GM18507 (cell line): ENCODE measurements at regions not wholly inside any gene's neighbourhood (a gene's known extent, or its start where the extent isn't known, plus 50 kb on each side); places are given as distances from the start of the nearest gene placed in this dataset.
"Not testable (repeated sequence)": the region's sequence is repeated elsewhere in the genome, so short reads cannot be mapped to it uniquely, and the experiment has no call there.

Experiments used
- DNase-seq: peaks from one replicate; pipeline ENCODE4 v3.0.0; 2011; ENCODE audit warnings: low read depth; ENCODE audit not compliant: insufficient read length; ENCODE audit errors: extremely low spot score
- FAIRE-seq: peaks from 2 replicates; lab custom pipeline; 2011; peaks lifted over from hg19 to GRCh38; lab: Jason Lieb, UNC

DNA sequence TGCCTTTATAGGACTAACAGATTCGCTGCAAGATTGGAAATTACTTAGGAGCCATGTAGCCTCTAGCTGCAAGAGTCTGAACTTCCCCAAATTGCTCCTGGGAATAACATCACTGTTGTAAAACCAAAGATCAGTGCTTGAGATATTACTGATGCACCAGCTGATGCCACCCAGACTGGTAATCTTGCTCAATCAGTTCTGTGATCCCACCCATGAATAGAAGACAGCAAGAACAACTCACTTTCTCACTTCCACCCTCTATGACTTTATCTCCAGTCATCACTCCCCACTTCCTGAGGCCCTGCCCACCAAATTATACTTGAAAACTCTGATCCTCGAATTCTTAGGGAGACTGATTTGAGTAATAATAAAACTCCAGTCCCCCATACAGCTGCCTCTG, 1011.1 kb downstream of the PLA2G4A start:
- no peak for FAIRE-seq
- no peak for DNase-seq

DNA sequence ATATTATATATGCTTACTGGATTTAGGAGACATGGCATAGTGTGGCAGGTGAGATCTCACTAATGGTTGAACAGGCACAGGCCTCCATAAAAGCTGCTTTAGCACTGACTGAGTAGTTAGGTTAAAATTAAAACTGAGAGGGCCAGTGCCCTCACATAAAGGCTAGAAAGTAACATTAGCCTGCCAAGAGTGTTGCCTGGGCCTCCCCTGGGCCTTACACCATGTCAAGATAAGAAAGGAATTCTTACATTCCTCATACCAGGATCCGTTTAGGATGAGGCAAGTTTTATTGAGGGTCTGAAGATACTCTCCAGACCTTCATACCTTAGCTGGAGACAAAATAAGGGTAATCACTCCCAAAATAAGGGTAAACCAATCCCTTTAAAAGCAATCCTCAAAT, 1011.8 kb downstream of the PLA2G4A start:
- FAIRE-seq, result no peak
- DNase-seq, result no peak

DNA sequence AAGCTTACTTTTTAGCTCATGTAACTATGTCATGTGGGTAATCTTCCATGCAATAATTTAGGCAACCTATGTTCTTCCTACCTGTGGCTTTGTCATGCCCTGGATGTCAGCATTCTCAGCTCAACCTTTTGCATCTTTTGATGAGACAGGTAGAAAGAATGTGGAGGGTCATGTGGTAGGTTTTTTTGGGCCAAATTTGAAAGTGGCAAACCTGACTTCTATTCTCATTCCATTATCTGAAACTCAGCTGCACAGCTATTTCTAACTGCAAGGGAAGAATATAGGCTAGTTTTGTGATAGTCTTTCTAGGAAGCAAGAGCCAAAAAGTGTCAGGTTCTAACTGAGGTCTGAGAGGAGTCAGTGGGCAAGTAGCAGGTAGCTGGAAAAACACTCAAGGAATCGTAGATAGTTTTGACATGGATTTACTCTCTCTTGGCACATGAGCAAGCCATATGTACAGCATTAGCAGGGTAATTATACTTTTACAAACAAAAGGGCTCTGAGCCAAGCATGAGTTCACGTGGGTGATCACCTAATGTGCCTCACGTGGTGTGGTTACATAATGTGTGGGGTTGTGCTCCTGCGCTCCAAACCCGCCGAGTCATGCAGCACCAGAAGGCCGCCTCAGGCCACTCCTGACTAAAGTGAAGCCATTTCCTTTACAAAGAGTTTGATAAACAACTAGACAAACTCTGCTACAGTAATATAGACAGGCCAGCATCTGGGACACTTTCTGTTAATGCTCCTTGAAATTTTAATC, 1013.8 kb downstream of the PLA2G4A start:
- DNase-seq (no peak), FAIRE-seq (no peak)

DNA sequence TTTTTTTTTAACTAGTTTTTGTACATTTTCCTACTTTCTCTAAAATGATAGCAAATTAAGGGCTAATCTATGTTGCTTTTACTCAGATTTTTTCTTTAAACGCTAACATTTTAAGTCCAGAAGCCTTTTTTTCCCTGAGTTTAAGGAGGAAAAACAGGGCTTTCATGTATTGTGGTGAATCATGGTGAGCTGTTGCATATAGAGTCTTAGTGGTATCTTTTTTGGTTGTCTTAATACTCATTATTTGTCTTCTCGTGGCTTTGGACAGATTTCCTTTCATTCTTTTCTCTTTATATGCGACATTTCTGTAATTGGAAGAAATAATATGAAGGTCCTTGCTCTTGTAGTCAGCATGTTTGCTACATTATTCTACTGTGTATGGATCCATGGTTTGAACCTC, 1015.6 kb downstream of the PLA2G4A start:
- no peak for FAIRE-seq

DNA sequence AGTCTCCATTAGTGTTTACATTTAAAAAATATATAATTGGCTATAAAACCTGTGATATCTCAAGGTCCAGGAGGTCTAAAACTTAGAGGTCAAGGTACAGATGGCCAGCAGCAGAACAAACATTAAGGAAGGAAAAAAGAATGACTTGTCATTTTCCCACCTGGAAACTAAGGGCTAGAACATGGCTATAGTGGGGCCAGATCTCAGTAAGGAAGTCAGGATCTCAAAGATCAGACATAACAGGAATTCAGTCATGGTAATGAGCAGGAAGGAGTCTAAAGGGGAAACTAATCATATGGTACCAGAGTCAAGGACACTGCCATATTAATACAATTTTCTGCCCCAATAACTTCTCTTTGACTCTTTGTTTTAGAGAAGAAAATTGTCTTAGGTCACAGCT, 1018.8 kb downstream of the PLA2G4A start:
- FAIRE-seq (no peak), DNase-seq (no peak)

More for the DNA sequence above, 1015.6 kb downstream of the PLA2G4A start:
- no peak for DNase-seq

DNA sequence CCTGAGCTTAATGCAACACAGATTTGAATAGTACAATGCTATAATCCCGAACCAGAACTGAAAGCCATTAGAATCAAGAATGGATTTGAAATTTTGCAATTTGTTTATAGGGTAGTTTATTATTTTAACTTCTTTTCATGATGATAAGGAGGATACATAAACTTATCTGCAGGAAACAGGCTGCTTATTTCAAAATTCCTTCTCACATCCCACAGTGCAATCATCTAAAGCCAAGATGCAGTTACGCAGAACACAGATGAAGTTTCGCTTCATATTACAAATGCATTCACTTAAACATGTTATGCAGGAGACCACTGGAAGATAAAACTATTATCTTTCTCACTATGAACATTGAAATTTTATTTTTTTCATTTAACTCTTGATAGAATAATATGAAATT, 1019.6 kb downstream of the PLA2G4A start:
- FAIRE-seq, result no peak
- no peak for DNase-seq

DNA sequence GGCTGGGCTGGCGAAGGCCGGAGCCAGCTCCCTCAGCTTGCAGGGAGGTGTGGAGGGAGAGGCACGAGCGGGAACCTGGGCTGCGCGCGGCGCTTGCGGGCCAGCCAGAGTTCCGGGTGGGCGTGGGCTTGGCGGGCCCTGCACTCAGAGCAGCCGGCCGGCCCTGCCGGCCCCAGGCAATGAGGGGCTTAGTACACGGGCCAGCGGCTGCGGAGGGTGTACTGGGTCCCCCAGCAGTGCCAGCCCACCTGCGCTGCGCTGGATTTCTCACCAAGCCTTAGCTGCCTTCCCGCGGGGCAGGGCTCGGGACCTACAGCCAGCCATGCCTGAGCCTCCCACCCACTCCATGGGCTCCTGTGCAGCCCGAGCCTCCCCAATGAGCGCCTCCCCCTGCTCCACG, 1021.4 kb downstream of the PLA2G4A start:
- DNase-seq, FAIRE-seq: not testable (repeated sequence)

DNA sequence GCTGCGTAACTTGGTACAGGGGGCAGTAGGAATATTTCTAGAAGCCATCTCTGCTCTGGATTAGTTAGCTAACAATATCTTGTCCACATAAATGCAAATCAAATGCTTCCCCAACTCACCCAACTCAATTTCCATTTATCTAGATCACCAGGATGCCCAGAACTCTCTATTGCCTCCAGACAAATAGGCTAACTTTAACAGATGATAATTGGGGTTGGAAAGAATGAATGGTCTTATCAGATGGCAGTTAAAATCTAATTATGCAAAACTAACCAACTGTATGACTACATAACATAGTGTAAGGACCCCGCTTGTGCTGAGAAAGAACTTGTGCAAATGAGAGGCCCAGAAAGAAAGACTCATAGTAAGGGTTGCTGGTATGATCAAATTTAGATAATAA, 1024.8 kb downstream of the PLA2G4A start:
- FAIRE-seq (no peak), DNase-seq (no peak)

DNA sequence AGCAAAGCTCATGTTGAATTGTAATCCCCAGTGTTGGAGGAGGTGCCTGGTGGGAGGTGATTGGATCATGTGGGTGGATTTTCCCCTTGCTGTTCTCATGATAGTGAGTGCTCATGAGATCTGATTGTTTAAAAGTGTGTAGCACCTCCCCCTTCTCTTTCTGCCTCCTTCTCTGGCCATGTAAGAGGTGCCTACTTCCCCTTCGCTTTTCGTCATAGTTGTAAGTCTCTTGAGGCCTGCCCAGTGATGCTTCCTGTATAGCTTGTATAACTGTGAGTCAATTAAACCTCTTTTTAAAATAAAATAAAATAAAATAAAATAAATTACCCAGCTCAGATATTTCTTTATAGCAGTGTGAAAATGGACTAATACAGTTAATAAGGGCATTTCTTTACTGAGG, 1025.7 kb downstream of the PLA2G4A start:
- FAIRE-seq (no peak), DNase-seq (no peak)

DNA sequence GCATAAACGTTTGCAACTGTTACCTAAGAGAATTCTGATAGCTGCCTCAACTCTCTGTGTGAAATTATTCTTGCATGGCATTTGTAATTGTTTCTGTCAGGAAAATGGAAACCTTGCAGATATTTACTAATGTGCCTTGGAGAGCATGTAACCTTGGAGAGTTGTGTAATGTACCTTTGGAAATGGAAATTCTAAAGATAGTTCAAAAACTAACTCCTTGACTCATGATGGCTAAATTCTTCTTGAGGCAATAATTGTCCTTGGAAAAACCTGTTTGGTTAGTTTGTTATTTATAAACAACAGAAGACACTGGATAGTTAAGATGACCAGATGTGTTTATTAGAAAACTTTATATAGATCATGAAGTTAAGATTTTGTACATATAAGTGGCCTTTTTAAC, 1033.8 kb downstream of the PLA2G4A start:
- no peak for DNase-seq
- FAIRE-seq, result no peak

DNA sequence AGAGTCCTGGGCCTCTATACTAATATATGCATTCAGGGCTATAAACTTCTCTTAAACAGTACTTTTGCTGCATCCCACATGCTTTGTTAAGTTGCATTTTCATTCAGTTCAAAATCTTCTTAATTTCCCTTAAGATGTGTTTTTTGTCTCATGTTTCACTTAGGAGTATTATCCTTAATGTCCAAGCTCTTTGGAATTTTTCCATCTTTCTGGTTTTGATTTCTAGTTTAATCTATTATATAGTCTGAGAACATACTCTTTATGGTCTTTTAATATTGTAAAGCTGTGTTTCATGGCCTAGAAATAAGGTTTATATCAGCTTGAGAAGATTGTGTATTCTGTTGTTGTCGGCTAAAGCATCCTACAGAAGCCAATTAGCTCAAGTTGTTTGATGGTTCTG, 1041.8 kb downstream of the PLA2G4A start:
- FAIRE-seq (no peak), DNase-seq (no peak)

DNA sequence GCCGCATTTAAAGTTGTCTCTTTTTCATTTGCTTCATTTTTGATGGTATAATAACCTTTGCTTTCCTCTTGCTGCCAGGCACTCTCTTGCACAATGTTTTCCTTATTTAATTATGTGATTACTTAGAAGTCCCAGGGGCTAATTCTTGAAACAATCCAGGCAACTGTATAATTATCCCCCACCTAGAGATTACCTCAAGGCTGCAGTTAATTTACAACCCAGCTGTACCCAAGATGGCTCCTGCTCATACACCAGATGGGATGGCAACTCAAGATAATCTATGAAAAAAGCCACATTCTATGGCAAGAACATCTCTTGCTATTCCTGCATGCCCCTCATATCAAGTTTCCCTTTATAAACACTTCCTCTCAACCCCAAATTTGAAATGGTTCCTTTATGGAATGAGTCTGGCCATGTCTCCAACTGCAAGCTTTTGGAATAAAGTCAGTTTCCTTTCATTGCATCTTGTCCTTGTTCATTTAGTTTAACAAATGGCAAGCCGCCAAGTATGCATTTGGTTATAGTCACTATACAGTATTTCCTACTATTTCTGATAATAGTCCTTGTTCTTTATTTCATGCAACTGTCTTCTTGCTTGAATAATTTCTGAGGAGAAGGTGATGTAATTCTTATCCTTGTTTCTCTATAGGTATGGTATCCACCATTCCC, 1042.6 kb downstream of the PLA2G4A start:
- DNase-seq, result no peak
- no peak for FAIRE-seq

DNA sequence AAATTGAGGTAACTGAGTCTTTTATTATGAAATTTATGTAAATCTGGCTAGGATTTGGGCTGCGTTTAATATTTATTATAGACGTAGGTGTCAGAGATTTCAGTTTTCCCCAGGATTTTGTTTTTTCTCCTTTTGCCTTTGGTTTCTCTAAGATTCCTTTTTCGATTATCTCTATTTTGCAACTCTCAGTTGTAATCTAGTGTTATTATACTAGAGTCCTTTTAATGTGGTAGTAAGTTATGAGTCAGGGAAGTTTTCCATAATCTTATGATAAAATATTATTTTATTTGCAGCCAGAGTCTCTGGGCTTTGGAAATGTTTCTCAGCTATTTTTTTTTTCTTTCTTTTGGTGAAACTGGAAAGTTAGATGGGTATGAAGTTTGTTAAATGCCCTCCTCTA, 1043.8 kb downstream of the PLA2G4A start:
- DNase-seq, result no peak
- FAIRE-seq, result no peak

DNA sequence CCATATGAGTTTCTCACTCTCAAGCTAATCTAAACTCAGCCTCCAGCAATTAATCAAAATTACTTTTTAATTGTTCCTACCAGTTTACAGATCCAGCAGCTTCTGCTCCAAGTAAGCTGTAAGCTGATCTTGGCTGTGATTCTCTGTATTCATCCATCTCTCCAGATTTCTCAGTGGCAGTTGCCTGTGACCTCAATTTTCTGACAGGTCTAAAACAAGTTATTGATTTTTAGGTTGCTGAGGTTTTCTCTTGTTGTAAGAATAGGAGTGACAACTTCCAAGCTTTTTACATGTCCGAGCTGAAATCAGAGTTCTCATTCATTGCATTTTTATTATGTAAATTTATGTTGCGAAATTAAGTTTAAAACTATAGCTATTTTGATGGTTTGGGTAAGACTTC, 1044.4 kb downstream of the PLA2G4A start:
- FAIRE-seq (no peak), DNase-seq (no peak)

DNA sequence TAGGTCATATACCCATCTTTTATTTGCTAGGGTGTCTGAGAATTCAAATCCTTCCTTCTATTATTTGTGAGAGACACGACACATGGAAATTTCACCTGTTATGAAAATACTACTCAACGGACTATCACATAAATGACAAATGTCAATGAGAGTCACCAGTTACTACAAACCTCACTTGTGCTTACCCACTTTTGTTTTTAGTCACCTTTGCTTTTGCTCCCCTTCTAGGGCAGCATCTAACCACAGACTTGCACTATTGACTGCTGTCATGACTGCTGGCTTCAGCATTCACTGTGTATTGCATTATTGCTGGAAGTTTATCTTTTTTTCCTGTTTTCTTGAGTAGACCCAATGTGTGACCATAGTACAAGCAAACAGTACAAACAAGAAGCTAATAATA, 1048.0 kb downstream of the PLA2G4A start:
- FAIRE-seq, result no peak
- DNase-seq, result no peak

DNA sequence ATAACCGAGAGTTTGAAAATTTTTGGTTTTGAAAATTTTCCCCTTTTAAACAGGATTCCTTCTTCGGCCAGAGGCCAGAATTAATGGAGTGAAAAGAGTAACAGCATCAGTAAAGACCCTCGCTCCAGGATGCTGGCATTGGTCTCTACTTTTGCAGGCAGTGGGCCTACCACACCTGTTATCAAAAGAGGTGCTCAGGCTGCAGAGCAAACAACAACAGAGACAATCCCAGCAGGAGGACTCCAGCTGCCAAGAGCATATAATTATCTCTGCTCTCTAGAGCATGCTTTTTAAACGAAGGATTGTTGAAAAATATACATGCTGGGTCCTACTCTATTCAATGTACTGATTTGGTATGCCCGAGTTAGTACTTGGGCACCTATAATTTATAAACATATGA, 1048.5 kb downstream of the PLA2G4A start:
- no peak for FAIRE-seq

DNA sequence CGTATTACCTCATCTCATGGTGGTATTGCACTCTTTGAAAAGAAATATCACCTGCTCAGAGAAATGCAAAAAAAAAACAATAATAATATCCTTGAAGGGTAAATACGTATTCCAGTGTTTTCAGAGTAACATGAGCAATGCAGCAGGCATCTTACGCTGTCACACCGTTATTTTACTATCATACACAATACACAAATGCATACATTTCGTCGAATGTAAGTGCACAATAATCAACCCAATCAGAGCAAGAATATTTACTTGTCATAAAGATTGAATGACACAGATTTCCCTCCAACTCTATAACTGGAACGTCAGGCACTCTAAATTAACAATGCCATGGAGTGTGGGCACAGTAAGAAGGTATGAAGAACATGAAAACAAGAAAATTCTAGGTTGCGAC, 1050.1 kb downstream of the PLA2G4A start:
- no peak for DNase-seq
- no peak for FAIRE-seq

More for the DNA sequence above, 1048.5 kb downstream of the PLA2G4A start:
- DNase-seq, result no peak

DNA sequence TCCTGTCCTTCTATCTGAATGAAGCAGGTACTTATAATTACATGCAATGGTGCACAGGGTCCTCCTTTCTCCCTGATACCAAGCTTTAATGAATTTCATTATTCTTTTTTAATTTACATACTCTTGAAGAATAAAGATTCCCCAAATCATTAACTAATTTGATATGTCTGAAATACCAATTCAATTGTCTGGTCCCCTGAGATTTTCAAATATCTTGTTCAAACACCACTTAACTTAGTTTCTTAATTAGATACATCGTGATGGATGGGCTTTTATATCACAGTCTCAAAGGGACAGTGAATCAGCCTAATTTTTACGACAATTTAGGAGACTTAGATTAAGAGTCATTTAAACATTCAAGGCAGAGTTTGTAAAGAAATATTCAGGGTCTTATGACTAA, 1054.6 kb downstream of the PLA2G4A start:
- FAIRE-seq, result no peak
- DNase-seq, result no peak

DNA sequence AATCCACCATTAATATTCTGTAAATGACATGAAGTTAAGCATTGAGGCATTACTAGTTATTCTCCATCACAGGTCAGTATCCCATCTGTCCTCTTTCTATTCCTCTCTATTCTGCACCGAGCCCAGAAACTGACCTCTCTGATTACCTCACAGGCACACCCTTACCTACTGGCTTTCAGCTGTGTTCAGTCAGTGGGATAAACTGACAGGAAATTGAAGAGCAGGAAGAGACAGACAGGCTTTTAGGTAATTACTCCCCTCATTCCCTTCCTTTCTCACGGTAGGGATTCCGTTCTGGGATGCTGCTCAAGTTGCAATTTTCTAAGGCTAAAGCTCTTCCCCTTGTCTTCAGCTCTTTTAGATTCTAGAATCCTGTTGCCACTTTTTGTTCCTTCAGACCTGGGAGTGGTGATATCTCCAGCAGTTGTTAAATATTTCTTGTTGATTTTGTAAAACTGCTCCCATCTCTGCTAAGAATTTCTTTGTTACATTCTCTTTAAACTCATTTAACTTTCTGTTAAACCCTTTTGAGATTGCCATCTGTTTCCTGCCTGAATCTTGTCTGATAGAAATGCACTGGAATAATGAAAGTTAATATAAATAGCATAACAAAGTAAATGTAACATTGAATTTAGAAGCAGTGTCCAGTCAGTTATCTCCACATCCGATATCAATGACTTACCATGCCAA, 1063.4 kb downstream of the PLA2G4A start:
- FAIRE-seq, result no peak

DNA sequence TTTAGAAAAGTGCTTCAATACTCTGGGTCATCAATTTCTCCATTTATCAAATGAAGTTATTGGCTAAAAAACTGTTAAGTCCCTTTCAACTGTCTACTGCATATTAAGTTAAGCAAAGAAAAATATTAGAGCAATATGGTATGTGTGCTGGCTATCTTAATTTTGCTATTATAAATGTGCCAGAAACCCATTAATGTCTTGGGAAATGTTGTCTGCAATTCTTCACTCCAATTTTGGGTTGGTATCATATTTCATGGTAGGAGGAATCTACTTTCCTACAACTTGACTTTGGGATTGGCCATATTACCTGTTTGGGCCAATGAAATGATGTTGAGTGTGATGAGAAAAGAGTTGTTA, 1063.9 kb downstream of the PLA2G4A start:
- no peak for DNase-seq
- no peak for FAIRE-seq

More for the DNA sequence above, 1063.4 kb downstream of the PLA2G4A start:
- no peak for DNase-seq

DNA sequence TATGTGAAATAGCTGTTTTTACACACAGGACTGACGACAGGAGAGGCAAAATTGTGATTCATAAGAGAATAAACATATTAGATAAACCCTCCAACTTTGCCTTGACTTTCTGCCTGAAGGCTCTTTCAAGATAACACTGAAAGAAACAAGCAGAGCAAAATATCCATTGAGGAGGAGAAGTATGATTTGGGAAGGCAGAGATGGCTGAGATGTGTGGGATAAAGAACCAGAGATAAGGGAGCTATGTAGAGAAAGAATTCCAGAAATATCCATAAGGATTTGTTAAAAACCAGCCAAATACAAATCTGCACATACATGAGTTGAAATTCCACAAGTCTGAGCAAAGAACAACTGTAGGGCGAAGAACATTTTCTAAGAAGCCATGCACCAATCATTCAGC, 1064.7 kb downstream of the PLA2G4A start:
- DNase-seq (no peak), FAIRE-seq (no peak)
